ENCODE measurements at regions not wholly inside any gene's neighbourhood (a gene's known extent, or its start where the extent isn't known, plus 50 kb on each side); places are given as distances from the start of the nearest gene placed in this dataset.
"Not testable (repeated sequence)": the region's sequence is repeated elsewhere in the genome, so short reads cannot be mapped to it uniquely, and the experiment has no call there.

DNA sequence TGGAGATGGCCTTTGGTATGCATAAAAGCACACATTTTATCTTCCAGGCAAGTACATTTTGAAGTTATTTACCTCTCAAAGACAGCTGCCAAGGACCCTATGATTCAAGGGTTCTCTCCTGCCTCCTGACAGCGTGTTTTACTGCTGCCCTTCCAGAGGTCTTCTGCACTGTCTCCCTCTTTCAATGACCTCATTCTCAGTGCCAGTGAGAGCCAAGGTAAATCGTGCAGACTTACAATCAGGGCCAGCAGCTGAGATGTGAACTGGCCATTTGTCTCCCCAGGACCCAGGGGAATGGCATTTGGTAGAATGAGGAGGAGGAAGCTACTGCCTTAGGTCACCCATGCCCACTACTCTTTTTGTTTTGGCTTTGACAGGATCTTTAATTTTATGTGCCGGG, 84.2 kb upstream of the FGGY start:
- no peaks in the 10 kb centered on the region for H3K27me3 ChIP-seq
- intact Hi-C loops (cut with DNase I; ENCODE audit: low total_unique reads) = no loop called here
- H3K36me3 ChIP-seq = no peaks in the 10 kb centered on the region
- H3K9me3 ChIP-seq = no peaks in the 10 kb centered on the region
- no peaks in the 10 kb centered on the region for H3K4me1 ChIP-seq
- H3K27ac ChIP-seq = no peak overlapping the region
- H3K4me3 ChIP-seq = no peak overlapping the region
- TF ChIP-seq, protein P1, sequence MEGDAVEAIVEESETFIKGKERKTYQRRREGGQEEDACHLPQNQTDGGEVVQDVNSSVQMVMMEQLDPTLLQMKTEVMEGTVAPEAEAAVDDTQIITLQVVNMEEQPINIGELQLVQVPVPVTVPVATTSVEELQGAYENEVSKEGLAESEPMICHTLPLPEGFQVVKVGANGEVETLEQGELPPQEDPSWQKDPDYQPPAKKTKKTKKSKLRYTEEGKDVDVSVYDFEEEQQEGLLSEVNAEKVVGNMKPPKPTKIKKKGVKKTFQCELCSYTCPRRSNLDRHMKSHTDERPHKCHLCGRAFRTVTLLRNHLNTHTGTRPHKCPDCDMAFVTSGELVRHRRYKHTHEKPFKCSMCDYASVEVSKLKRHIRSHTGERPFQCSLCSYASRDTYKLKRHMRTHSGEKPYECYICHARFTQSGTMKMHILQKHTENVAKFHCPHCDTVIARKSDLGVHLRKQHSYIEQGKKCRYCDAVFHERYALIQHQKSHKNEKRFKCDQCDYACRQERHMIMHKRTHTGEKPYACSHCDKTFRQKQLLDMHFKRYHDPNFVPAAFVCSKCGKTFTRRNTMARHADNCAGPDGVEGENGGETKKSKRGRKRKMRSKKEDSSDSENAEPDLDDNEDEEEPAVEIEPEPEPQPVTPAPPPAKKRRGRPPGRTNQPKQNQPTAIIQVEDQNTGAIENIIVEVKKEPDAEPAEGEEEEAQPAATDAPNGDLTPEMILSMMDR (IDR thresholded peaks at IDR 0.05) = no peak
- no peak for TF ChIP-seq POLR2A (IDR thresholded peaks at IDR 0.05)
- no peak for DNase-seq

DNA sequence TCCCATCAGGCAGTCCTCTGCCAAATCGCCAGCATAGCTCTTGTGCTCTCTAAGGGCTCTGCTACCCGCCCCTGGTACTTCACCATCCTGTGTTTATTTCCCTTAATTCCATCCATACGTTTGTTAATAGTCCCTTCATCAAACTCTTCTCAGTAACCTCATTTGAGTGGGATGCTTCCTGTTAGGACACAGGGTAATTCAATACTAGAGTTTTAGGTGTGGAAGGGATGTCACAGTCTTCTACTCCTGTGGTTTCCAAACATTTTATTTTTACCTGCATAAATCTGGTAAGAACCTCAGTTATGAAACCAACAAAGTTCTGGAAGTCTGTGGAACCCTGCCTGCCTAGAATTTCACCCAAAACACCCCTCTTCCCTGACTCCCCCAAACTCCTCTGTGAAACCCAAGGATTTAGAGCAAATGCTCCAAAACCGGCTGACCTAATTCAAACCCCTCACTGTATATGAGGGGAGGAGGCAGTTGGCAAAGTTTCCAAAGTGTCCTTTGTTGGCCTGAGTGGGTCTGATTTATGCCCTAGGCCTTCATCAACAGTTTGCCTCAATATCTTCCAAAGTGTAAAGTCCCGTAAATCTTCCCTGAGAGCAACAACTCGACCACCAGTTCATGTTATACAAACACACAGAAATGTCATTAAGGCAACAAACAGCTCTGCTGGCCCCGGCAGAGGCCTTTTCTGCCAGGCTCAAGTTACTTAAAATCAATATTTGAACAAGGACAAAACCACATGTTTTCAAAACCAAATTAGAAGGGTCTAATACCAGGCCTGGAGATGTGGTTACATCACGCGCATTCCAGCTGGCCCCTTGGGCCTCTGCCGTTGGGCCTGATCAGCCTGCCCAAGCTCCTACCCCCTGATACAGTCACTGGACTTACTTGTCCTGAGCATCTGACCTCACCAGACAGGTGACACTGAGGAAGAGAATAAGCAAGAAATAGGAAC, 82.4 kb upstream of the FGGY start:
- Histone ChIP-seq H3K27ac (no peak overlapping the region), H3K27me3 (no peaks in the 10 kb centered on the region), H3K4me1 (no peaks in the 10 kb centered on the region), H3K36me3 (no peaks in the 10 kb centered on the region), H3K9me3 (no peaks in the 10 kb centered on the region), H3K4me3 (no peak overlapping the region)
- intact Hi-C loops (cut with DNase I; ENCODE audit: low total_unique reads) = no loop called here
- no peak for DNase-seq
- TF ChIP-seq POLR2A (IDR thresholded peaks at IDR 0.05) = no peak
- TF ChIP-seq, protein P1 (IDR thresholded peaks at IDR 0.05) = no peak

DNA sequence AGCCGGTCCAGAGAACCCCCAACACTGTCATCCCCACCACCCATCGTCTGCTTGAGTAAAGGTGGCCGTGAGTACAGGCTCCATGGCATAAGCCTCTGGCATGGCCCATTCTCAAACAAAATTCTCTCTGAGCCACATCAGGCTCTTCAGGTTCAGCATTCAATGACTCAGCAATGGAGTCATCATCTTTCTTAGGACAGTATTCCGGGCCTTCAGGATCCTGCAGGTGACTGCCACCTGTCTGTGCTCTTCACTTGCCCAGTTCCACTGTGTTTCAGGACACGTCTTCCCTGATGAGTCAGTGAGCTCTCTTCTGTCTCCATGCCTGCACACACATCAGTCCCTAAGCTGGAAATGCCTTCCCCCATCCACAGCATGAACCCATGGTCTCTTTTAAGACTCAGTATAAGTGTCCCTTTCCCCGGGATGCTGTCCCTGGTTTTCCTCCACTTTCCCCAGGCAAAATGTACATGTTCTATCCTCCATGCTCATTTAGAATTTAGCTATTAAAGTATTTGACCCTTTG, 81.1 kb upstream of the FGGY start:
- Histone ChIP-seq H3K27ac (no peak overlapping the region), H3K4me3 (no peak overlapping the region), H3K27me3 (no peaks in the 10 kb centered on the region), H3K9me3 (no peaks in the 10 kb centered on the region), H3K4me1 (no peaks in the 10 kb centered on the region), H3K36me3 (no peaks in the 10 kb centered on the region)
- intact Hi-C loops (cut with DNase I; ENCODE audit: low total_unique reads) = no loop called here
- DNase-seq = no peak
- TF ChIP-seq, protein P1 (IDR thresholded peaks at IDR 0.05) = no peak
- no peak for TF ChIP-seq POLR2A (IDR thresholded peaks at IDR 0.05)

DNA sequence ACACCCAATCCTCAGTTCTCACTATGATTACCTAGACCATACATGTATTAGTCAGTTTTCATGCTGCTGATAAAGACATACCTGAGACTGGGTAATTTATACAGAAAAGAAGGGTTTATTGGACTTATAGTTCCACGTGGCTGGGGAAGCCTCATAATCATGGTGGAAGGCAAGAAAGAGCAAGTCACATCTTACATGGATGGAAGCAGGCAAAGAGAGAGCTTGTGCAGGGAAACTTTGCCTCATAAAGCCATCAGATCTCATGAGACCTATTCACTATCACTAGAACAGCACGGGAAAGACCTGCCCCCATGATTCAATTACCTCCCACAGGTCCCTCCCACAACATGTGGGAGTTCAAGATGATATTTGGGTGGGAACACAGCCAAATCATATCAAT, 79.5 kb upstream of the FGGY start:
- DNase-seq; H3K9me3 ChIP-seq; H3K27me3 ChIP-seq; H3K4me3 ChIP-seq; H3K27ac ChIP-seq; H3K4me1 ChIP-seq; intact Hi-C loops (cut with DNase I; ENCODE audit: low total_unique reads); H3K36me3 ChIP-seq: not testable (repeated sequence)

DNA sequence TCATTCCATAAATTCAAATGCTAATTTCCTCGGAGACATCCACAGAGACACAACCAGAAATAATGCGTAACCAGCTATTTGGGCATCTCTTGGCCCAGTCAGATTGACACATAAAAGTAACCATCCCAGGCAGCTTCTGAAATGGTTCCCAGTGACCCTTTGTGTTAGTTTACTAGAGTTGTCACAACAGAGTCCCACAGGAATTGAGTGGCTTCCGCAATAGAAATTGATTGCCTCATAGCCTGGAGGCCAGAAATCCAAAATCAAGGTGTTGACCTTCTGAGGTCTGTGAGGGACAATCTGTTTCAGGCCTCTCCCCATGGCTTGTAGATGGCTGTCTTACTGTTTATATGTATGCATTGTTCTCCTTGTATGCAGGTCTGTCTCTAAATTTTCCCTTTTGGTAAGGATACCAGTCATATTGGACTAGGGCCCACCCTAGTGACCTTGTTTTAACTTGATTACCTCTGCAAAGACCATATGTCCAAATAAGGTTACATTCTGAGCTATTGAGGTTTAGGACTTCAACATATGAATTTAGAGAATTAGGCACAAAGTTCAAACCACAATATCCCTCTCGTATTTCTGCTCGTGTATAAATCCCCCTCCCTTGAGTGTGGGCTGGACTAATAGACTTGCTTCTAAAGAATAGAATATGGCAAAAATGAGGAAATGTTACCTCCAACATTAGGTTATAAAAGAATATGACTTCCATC, 78.2 kb upstream of the FGGY start:
- no peak for TF ChIP-seq POLR2A (IDR thresholded peaks at IDR 0.05)
- TF ChIP-seq, protein P1 (IDR thresholded peaks at IDR 0.05) = no peak
- no peak overlapping the region for H3K4me3 ChIP-seq
- no peaks in the 10 kb centered on the region for H3K36me3 ChIP-seq
- intact Hi-C loops (cut with DNase I; ENCODE audit: low total_unique reads) = no loop called here
- DNase-seq = no peak
- no peaks in the 10 kb centered on the region for H3K9me3 ChIP-seq
- H3K4me1 ChIP-seq = no peaks in the 10 kb centered on the region
- H3K27ac ChIP-seq = no peak overlapping the region
- no peaks in the 10 kb centered on the region for H3K27me3 ChIP-seq

All from uterus (tissue), 3 donors.